SU-DHL-6 (cell line): ENCODE measurements at regions not wholly inside any gene's neighbourhood (a gene's known extent, or its start where the extent isn't known, plus 50 kb on each side); places are given as distances from the start of the nearest gene placed in this dataset.

Experiments used
- EZH2phosphoT487 ChIP-seq: fragments of 200-600 bp; sonication (generic), shearing (Covaris generic); conservative IDR thresholded peaks from 2 replicates; pipeline ENCODE4 v1.6.1; 2018; ENCODE audit warnings: mild to moderate bottlenecking, antibody characterized with exemption, low read length, moderate library complexity, mixed read lengths
- TF ChIP-seq, protein P1 (sequence below): fragments of 200-600 bp; sonication (generic); IDR thresholded peaks from one replicate; pipeline ENCODE4 v1.5.1; 2017; ENCODE audit warnings: antibody characterized with exemption, mild to moderate bottlenecking, low read length, moderate library complexity; ENCODE audit not compliant: insufficient read depth, poor library complexity, severe bottlenecking

DNA sequence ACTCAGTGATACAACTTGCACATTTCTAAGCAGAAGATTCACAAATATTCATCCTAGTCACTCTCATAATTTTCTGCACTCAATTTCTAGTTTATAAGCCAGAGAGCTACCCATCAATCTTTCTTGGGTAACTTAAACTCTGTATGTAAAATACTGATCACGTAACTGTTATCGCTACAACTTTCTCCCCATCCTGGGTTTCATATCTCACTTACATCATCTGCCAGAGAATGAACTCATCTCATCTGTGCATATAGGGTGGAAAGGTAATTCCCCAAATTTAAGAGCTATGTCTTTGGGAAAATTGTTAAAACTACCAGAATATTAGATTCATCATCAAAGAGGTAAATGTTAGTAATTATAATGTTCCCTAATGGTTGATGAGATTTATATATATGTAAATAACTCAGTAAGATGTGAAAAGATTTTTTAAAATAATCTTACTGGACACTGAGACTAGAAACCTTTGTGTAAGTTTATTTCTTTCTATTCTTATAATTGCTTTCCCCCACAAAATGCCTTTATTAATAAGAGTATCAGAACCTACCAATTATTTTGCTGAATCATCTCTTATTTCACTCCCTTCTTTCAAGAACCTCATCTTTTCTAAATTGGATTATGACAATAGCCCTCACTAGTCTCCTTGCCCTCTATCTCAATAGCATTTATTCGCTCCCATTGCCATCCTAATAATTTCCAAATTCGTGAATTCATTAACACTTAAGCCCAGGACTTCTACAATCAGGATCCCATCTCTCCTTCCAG lies 729.0 kb downstream of the EPHA4 start:
- TF ChIP-seq, protein P1, sequence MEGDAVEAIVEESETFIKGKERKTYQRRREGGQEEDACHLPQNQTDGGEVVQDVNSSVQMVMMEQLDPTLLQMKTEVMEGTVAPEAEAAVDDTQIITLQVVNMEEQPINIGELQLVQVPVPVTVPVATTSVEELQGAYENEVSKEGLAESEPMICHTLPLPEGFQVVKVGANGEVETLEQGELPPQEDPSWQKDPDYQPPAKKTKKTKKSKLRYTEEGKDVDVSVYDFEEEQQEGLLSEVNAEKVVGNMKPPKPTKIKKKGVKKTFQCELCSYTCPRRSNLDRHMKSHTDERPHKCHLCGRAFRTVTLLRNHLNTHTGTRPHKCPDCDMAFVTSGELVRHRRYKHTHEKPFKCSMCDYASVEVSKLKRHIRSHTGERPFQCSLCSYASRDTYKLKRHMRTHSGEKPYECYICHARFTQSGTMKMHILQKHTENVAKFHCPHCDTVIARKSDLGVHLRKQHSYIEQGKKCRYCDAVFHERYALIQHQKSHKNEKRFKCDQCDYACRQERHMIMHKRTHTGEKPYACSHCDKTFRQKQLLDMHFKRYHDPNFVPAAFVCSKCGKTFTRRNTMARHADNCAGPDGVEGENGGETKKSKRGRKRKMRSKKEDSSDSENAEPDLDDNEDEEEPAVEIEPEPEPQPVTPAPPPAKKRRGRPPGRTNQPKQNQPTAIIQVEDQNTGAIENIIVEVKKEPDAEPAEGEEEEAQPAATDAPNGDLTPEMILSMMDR: no peak
- TF ChIP-seq EZH2phosphoT487: no peak
